ENCODE measurements at regions not wholly inside any gene's neighbourhood (a gene's known extent, or its start where the extent isn't known, plus 50 kb on each side); places are given as distances from the start of the nearest gene placed in this dataset.

DNA sequence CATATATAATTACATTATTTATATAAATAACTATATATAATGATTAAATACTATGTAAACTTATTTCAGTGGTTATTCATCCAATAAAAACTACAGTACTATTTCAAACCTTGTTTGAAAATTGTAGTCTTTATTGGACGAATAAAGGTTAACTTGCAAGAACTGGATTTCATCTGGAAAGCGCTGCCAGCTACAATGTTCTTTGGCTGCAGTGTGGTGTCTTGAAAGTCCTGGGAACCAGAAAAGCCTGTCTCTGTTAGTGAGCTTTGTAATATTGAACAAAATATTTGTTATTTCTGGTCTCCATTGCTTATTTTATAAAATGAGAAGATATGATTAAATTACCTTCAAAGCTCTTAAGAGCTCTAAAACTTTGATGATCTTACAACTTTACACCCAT is 763.6 kb downstream of the ADGRL2 start:
- TF ChIP-seq, protein P1, sequence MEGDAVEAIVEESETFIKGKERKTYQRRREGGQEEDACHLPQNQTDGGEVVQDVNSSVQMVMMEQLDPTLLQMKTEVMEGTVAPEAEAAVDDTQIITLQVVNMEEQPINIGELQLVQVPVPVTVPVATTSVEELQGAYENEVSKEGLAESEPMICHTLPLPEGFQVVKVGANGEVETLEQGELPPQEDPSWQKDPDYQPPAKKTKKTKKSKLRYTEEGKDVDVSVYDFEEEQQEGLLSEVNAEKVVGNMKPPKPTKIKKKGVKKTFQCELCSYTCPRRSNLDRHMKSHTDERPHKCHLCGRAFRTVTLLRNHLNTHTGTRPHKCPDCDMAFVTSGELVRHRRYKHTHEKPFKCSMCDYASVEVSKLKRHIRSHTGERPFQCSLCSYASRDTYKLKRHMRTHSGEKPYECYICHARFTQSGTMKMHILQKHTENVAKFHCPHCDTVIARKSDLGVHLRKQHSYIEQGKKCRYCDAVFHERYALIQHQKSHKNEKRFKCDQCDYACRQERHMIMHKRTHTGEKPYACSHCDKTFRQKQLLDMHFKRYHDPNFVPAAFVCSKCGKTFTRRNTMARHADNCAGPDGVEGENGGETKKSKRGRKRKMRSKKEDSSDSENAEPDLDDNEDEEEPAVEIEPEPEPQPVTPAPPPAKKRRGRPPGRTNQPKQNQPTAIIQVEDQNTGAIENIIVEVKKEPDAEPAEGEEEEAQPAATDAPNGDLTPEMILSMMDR (IDR thresholded peaks at IDR 0.05), result no peak
- TF ChIP-seq POLR2A (IDR thresholded peaks at IDR 0.05), result no peak

All from Peyer's patch (tissue), 4 donors.